ENCODE measurements at regions not wholly inside any gene's neighbourhood (a gene's known extent, or its start where the extent isn't known, plus 50 kb on each side); places are given as distances from the start of the nearest gene placed in this dataset.
"Not testable (repeated sequence)": the region's sequence is repeated elsewhere in the genome, so short reads cannot be mapped to it uniquely, and the experiment has no call there.

- intact Hi-C loops (cut with DNase I), result loop anchor here (1.0 to 10.0 kb wide), 2 partner anchors 28 to 55 kb away; no protein-coding TSS in a partner anchor
- DNase-seq (ENCODE audit: low spot score), result no peak
Measured at GRCh38 chr11:126149759-126150625, 61.5 kb downstream of the RPUSD4 start.

- intact Hi-C loops (cut with DNase I), result loop anchor here in 1 of 2 donors (10.0 kb wide), 1 partner anchor 54 kb away; no protein-coding TSS in a partner anchor
- DNase-seq (ENCODE audit: low spot score), result no peak
Measured at GRCh38 chr11:126148317-126148716, 63.1 kb downstream of the RPUSD4 start.

DNA sequence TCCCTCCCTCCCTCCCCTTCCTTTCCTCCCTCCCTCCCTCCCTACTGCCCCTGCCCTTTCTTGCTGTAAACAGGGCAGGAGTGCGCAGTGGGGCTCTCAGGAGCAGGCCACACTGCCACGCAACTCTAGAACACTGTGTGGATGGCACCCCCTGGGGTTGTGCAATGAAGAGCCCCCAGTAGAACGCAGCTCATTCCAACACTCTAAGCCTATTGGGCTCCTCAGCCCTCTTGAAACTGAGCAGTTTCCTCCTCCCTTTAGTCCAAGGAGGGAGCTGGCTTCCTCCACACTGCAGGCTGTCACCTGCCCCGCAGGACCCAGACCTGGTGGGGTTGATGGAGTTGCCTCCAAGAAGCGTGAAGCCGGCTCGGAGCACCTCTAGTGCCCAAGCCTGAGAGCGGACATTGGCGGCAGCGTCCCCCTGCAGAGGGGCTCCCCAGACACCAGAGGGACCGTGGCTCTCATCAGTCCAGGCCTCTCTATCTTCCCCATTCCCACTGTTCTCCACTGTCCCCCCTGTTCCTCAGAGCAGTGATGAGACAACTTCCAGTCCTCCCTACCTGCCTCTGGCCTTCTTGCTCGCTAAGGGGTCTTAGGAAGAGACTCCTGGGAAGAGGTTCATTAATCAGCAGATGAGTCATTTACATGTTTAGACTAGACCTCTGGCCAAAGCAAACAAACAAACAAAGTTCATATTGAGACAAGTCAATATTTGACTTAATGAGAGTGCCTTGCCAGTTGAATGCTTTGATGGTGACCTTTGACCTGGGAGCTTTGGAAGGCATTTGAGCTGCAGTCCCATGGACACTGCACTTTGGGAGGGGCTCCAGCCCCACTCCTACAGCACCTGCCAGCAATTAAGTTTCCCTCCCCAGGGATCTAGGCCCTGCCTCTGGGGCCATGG, 64.0 kb downstream of the RPUSD4 start:
- no peak for DNase-seq (ENCODE audit: low spot score)
- intact Hi-C loops (cut with DNase I), result loop anchor here in 1 of 2 donors (10.0 kb wide), 1 partner anchor 53 kb away; no protein-coding TSS in a partner anchor

- no peak for DNase-seq (ENCODE audit: low spot score)
- intact Hi-C loops (cut with DNase I), result loop anchor here in 1 of 2 donors (10.0 kb wide), 1 partner anchor 52 kb away; no protein-coding TSS in a partner anchor
Measured at GRCh38 chr11:126146454-126147192, 64.8 kb downstream of the RPUSD4 start.

GRCh38 chr11:126145954-126146353, 65.5 kb downstream of the RPUSD4 start:
- DNase-seq (ENCODE audit: low spot score), result no peak
- intact Hi-C loops (cut with DNase I), result loop anchor here in 1 of 2 donors (10.0 kb wide), 1 partner anchor 51 kb away; no protein-coding TSS in a partner anchor

- intact Hi-C loops (cut with DNase I), result loop anchor here in 1 of 2 donors (10.0 kb wide), 1 partner anchor 49 kb away; no protein-coding TSS in a partner anchor
- not testable (repeated sequence) for DNase-seq (ENCODE audit: low spot score)
Measured at GRCh38 chr11:126143491-126143890, 68.0 kb downstream of the RPUSD4 start.

DNA sequence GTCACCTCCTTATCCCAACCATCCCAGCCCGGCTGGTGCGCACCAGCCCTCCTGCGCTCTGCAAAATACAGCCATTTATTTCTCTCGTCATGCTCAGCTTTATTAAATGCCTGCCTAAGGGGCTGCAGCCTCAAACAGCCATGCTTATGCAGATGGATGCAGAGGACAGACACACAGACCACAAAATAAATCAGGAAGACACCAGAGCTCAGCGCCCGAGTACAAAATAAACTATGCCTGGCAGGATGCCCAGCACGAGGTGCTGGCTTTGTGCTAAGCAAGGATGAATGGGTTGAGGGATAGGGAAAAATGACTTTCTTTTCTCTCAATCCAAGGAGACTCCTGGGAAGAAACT, 70.5 kb downstream of the RPUSD4 start:
- DNase-seq (ENCODE audit: low spot score), result peak; percentile 85

GRCh38 chr11:126140201-126140925, 71.1 kb downstream of the RPUSD4 start:
- intact Hi-C loops (cut with DNase I), result loop anchor here in 1 of 2 donors (10.0 kb wide), 1 partner anchor 46 kb away; no protein-coding TSS in a partner anchor

More for the DNA sequence above, 70.5 kb downstream of the RPUSD4 start:
- intact Hi-C loops (cut with DNase I), result loop anchor here in 1 of 2 donors (10.0 kb wide), 1 partner anchor 46 kb away; no protein-coding TSS in a partner anchor

GRCh38 chr11:126139111-126140091, 72.0 kb downstream of the RPUSD4 start:
- peak; percentile 70 for DNase-seq (ENCODE audit: low spot score)
- intact Hi-C loops (cut with DNase I), result loop anchor here (2.0 to 10.0 kb wide), 2 partner anchors 23 to 45 kb away; no protein-coding TSS in a partner anchor

More at GRCh38 chr11:126140201-126140925, 71.1 kb downstream of the RPUSD4 start:
- DNase-seq (ENCODE audit: low spot score), result peak; percentile 68

GRCh38 chr11:126138636-126139035, 72.8 kb downstream of the RPUSD4 start:
- intact Hi-C loops (cut with DNase I), result loop anchor here in 1 of 2 donors (2.0 kb wide), 1 partner anchor 22 kb away; no protein-coding TSS in a partner anchor
- peak; percentile 50 for DNase-seq (ENCODE audit: low spot score)

DNA sequence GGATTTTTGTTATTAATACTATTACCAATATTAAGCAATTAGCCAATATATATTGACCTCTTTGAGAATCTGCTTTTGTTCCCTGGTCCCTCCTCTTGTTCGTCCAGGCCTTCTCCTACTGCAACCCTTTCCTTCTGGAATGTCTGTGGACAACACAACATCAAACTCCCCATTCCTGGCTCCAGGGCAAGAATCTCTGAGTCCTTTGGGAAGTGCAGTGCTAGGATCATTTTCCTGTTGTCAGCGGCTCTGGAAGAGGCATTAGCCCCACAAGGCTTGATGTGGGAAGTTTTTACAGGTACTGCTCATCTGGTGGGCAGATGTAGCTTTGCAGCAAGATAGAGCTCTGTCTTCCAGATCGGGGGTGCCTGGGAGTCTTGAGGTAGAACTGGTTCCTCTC, 74.3 kb downstream of the RPUSD4 start:
- intact Hi-C loops (cut with DNase I), result no loop called here
- peak; percentile 0 for DNase-seq (ENCODE audit: low spot score)

DNA sequence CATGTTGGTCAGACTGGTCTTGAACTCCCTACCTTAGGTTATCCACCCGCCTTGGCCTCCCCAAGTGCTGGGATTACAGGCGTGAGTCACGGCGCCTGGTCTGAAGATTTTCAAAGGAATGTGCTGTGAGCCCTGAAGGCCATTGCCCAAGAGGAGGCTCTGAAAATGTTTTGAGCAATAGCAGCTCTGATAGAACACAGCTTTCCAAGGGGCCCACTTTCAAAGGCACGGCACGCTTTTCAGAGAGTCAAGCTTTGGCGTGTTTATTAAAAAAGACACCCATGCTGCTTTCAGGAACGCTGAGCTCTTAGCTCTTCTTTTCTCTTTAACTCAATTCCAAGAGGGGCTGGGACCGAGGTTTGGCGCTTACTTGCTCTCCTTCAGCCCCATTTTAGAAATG, 73.8 kb upstream of the CDON start:
- intact Hi-C loops (cut with DNase I), result no loop called here
- DNase-seq (ENCODE audit: low spot score), result no peak

DNA sequence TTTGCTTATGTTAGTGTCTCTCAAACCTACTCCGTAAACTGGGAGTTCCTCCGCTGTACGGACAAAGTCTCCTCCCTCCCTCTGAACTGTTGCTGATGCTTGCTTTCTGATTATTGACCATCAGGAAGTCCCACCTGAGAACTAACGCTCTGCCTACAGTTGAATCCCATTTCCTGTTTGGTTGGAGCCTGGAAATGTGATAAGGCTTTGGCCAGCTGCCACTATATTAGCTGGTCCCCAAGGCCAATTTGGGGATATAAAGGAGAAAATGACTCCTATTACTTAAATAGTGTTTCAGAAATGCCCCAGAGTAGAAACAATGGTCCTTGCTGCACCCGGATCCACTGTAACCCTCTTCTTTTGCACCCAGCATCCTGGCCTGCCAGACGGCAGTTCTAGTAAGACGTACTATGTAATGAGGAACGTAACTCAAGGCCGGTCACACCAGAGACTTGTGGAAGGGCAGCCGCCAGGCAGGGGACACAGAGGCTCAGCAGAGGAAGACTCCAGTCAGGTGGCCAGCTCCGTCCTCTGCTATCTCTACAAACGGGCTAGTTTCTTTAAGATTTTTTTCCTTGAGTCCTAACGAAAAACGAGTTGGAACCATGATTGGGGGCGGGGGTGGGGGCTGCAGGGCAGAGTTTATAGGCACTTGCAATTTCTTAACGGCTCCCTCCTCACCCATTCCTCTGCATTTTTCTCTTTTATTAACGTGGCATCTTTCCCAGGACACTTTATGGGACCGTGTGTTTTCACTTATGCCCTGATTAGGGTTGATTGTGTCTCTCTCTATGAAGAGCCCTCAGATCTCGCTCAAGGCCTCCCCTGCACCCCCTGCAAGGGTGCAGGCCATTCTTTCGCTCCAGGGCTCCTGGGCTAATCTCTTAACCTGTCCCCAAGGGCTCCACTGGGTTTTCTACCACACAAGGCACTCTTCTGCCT, 72.8 kb upstream of the CDON start:
- DNase-seq (ENCODE audit: low spot score), result no peak
- intact Hi-C loops (cut with DNase I), result loop anchor here in 1 of 2 donors (1.0 kb wide), 1 partner anchor 46 kb away; no protein-coding TSS in a partner anchor

DNA sequence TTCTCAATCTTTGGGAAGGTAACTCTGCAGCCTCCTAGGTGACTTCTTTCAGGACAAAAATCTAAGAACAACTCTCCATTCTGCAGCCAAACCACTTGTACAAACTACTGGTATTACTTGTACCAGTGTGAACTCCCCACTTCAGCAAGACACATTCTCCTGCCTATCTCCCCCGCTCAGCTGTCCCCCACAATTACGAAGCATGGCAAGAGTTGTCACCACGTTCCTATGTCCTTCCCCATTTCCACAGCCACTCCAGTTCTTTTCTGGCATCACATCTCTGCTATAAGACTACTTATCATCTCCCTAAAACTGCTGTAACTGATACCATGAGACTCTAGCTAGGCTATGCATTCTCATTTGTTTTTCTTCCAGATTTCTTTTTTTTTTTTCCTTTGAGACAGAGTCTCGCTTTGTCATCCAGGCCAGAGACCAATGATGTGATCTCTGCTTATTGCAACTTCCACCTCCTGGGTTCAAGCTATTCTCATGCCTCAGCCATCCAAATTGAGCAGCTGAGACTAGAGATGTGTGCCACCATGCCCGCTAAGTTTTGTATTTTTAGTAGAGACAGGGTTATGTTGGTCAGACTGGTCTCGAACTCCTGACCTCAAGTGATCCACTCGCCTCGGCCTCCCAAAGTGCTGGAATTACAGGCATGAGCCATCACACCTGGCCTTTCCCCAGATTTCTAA, 71.9 kb upstream of the CDON start:
- no peak for DNase-seq (ENCODE audit: low spot score)
- intact Hi-C loops (cut with DNase I), result loop anchor here in 1 of 2 donors (1.0 kb wide), 1 partner anchor 47 kb away; no protein-coding TSS in a partner anchor

GRCh38 chr11:126133901-126134300, 71.2 kb upstream of the CDON start:
- intact Hi-C loops (cut with DNase I), result no loop called here
- DNase-seq (ENCODE audit: low spot score), result peak; percentile 11
